ENCODE measurements at regions not wholly inside any gene's neighbourhood (a gene's known extent, or its start where the extent isn't known, plus 50 kb on each side); places are given as distances from the start of the nearest gene placed in this dataset.

DNA sequence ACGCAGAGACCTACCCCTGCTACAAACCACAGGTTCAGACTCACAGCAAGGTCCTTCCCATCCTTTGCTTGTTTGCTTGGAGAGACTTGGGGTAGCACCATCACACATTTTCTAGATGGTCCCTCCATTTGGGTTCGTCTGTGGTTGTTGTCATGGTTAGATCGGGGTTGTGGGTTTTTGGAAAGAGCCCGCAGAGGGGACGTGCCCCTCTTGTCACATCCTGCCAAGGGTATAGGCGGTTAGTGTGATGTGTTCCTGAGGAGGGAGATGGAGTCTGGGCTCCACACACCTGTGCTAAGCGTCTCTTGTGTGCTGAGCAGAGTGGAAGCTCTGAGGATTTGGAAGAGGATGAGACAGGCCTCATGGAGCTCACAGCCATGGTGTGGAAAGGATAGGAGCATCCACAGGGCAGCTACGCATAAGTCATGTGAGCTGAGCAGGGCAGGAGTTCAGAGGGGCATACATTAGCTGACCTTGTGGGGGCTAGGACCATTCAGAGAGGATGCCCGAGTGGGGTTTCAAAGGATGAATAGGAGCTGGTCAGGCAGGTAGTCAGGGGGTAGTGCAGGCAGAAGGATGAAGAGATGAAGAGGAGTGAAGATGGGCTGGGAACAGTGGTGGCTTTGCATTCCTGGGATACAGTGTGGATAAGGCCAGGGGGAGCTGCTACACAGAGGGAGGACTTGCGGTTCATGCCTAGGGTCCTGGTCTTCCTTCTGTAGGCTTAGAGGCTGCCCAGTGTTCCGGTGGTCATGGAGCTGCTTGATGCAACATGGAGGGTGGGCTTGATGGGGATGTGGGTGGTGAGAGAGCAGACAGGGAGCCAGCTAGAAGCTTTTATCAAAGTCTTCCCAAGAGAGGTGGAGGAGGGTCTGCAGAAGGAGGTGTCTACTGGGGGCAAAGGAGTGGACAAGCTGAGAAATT is 62.9 kb downstream of the ACKR3 start:
- TF ChIP-seq CTCF (IDR thresholded peaks at IDR 0.05; ENCODE audit: extremely low read depth, low read depth, low read length) = no peak

DNA sequence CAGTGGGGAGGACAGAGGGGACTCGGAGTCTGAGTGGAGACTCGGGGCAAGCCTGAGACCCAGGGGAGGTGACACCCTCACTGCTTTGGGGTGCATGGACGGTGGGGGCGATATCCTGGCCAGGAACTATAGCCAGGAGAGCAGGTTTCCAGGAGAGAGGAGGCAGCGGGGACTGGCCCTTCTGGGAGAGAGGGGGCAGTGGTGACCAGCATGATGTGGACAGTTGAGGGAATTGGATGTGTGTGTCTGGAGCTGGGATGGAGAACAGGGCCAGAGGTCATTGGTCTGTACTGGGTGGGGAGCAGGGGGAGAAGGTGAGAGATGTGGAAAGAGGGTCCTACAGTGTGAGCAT is 63.6 kb downstream of the ACKR3 start:
- H3K4me2 ChIP-seq (ENCODE audit: insufficient read depth, low read length) = no peak overlapping the region
- H3K36me3 ChIP-seq (ENCODE audit: insufficient read depth, low read length) = no peaks in the 10 kb centered on the region
- no peaks in the 10 kb centered on the region for H3K79me2 ChIP-seq (ENCODE audit: insufficient read depth, low read length)
- H3K4me3 ChIP-seq (ENCODE audit: insufficient read depth, low read length) = no peak overlapping the region
- no peaks in the 10 kb centered on the region for H3K9me3 ChIP-seq (ENCODE audit: low read depth, low read length)
- no peak for TF ChIP-seq CTCF (IDR thresholded peaks at IDR 0.05; ENCODE audit: extremely low read depth, low read depth, low read length)
- no peak overlapping the region for H2AFZ ChIP-seq (ENCODE audit: low read length)
- peaks cover 5% of the 10 kb centered on the region for H3K4me1 ChIP-seq (ENCODE audit: insufficient read depth, low read length)
- H4K20me1 ChIP-seq (ENCODE audit: insufficient read depth, low read length) = no peaks in the 10 kb centered on the region
- no peak for DNase-seq (ENCODE audit: insufficient read length, low spot score, missing footprints)
- no peak overlapping the region for H3K27ac ChIP-seq (ENCODE audit: low read depth, low read length)
- H3K27me3 ChIP-seq (ENCODE audit: insufficient read depth, low read length) = peaks cover 12% of the 10 kb centered on the region

More for the DNA sequence above, 62.9 kb downstream of the ACKR3 start:
- Histone ChIP-seq H3K79me2 (ENCODE audit: insufficient read depth, low read length) (no peaks in the 10 kb centered on the region), H3K36me3 (ENCODE audit: insufficient read depth, low read length) (no peaks in the 10 kb centered on the region), H4K20me1 (ENCODE audit: insufficient read depth, low read length) (no peaks in the 10 kb centered on the region), H3K9me3 (ENCODE audit: low read depth, low read length) (no peaks in the 10 kb centered on the region), H3K27ac (ENCODE audit: low read depth, low read length) (no peak overlapping the region), H3K27me3 (ENCODE audit: insufficient read depth, low read length) (peaks cover 12% of the 10 kb centered on the region), H3K4me2 (ENCODE audit: insufficient read depth, low read length) (no peak overlapping the region), H2AFZ (ENCODE audit: low read length) (no peak overlapping the region), H3K4me1 (ENCODE audit: insufficient read depth, low read length) (peaks cover under 1% of the 10 kb centered on the region), H3K4me3 (ENCODE audit: insufficient read depth, low read length) (no peak overlapping the region)
- DNase-seq (ENCODE audit: insufficient read length, low spot score, missing footprints) = no peak

- no peak for TF ChIP-seq CTCF (IDR thresholded peaks at IDR 0.05; ENCODE audit: extremely low read depth, low read depth, low read length)
- Histone ChIP-seq H3K79me2 (ENCODE audit: insufficient read depth, low read length) (no peaks in the 10 kb centered on the region), H4K20me1 (ENCODE audit: insufficient read depth, low read length) (no peaks in the 10 kb centered on the region), H3K9me3 (ENCODE audit: low read depth, low read length) (no peaks in the 10 kb centered on the region), H3K4me3 (ENCODE audit: insufficient read depth, low read length) (no peak overlapping the region), H3K27me3 (ENCODE audit: insufficient read depth, low read length) (peaks cover 12% of the 10 kb centered on the region), H3K36me3 (ENCODE audit: insufficient read depth, low read length) (no peaks in the 10 kb centered on the region), H3K4me1 (ENCODE audit: insufficient read depth, low read length) (peaks cover 5% of the 10 kb centered on the region), H2AFZ (ENCODE audit: low read length) (no peak overlapping the region), H3K4me2 (ENCODE audit: insufficient read depth, low read length) (no peak overlapping the region), H3K27ac (ENCODE audit: low read depth, low read length) (no peak overlapping the region)
- no peak for DNase-seq (ENCODE audit: insufficient read length, low spot score, missing footprints)
Measured at GRCh38 chr2:236633775-236634560, 64.3 kb downstream of the ACKR3 start.

GRCh38 chr2:236636261-236636660 is 66.6 kb downstream of the ACKR3 start:
- no peaks in the 10 kb centered on the region for H4K20me1 ChIP-seq (ENCODE audit: insufficient read depth, low read length)
- H3K4me1 ChIP-seq (ENCODE audit: insufficient read depth, low read length) = peaks cover 5% of the 10 kb centered on the region
- no peak overlapping the region for H3K4me3 ChIP-seq (ENCODE audit: insufficient read depth, low read length)
- H3K4me2 ChIP-seq (ENCODE audit: insufficient read depth, low read length) = no peak overlapping the region
- H2AFZ ChIP-seq (ENCODE audit: low read length) = no peak overlapping the region
- no peak for TF ChIP-seq CTCF (IDR thresholded peaks at IDR 0.05; ENCODE audit: extremely low read depth, low read depth, low read length)
- no peak for DNase-seq (ENCODE audit: insufficient read length, low spot score, missing footprints)
- H3K36me3 ChIP-seq (ENCODE audit: insufficient read depth, low read length) = no peaks in the 10 kb centered on the region
- H3K9me3 ChIP-seq (ENCODE audit: low read depth, low read length) = peaks cover 6% of the 10 kb centered on the region
- H3K27ac ChIP-seq (ENCODE audit: low read depth, low read length) = no peak overlapping the region
- peaks cover 12% of the 10 kb centered on the region for H3K27me3 ChIP-seq (ENCODE audit: insufficient read depth, low read length)
- H3K79me2 ChIP-seq (ENCODE audit: insufficient read depth, low read length) = no peaks in the 10 kb centered on the region
